HS-5 (cell line): ENCODE measurements at regions not wholly inside any gene's neighbourhood (a gene's known extent, or its start where the extent isn't known, plus 50 kb on each side); places are given as distances from the start of the nearest gene placed in this dataset.

Experiments used
- DNase-seq: peaks from one replicate; pipeline ENCODE4 v3.0.0-alpha.2; 2012; ENCODE audit warnings: low read depth

GRCh38 chr12:19710811-19711793 lies 271.8 kb downstream of the AEBP2 start:
- no peak for DNase-seq

DNA sequence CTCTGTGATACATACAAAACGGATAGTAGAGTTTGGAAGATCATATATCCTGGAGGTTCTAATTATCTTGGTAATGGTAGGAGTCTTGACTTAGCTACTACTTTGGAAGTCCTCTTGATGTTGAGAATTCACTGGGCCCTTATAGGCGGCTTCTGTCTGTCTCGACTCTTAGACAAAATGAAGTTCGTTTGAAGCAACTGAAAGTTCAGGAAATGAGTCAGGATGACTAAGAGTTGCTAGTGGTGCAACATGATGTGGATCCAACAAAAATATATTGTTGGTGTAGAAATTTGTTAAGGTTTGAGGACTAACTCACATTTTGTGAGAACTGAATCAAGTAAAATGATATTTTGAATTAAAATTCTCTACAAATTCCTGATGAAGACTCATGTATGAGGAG lies 272.7 kb downstream of the AEBP2 start:
- DNase-seq, result peak; percentile 64

DNA sequence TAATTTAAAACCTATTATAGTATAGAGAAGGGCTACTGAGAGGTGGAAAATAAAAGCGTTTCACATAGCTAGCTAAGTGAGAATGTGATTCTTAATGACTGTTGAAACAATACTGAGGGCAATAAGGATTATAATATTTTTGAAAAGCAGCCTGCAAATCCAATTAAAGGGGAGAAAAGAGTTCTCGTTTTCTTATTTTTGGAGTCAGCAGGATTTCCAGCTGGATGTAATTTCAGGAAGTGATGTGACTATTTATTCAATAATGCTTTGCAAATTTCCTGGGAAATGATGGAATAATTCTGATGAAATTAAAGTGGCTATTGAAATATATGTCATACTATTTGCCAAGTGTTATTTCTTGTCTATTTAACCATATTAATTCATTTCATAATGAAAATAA lies 279.1 kb downstream of the AEBP2 start:
- DNase-seq, result no peak

DNA sequence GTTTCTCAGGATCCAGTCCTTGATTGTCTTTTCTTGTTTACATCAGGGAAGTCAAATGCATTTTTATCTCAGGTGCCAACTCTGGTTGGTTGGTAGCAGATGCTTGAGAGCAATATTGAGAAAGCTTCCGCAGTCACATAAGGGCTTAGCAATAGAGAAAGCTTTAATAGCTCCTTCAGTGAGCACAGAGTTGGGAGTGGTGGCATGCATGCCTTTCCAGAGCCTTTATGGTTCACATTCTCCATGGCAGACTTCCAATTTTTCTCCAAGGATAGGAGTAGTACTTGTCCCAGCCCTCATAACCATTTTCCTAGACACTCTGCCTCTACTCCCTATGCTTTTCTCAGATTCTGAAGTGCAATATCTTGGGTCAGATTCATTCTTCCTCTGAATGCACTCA lies 280.4 kb downstream of the AEBP2 start:
- DNase-seq, result no peak

- no peak for DNase-seq
Measured at GRCh38 chr12:19726122-19726521, 286.8 kb downstream of the AEBP2 start.

DNA sequence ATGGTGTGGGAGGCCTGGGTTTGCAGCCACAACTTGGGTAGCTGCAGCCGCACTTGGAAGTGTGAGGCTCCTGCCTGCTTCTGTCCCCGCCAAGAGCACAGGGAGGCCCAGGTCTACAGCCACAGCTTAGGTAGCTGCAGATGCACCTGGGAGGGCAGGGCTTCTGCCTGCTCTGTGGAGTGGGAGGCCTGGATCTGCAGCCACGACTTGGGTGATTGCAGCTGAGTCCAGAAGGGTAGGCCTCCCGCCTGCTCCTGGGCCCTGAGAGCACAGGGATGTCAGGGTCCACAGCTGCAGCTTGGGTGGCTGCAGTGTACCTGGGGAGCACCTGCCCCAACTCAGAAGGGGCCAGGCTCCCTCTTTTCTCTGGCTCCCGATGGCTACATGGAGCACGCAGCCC lies 287.3 kb downstream of the AEBP2 start:
- no peak for DNase-seq

DNA sequence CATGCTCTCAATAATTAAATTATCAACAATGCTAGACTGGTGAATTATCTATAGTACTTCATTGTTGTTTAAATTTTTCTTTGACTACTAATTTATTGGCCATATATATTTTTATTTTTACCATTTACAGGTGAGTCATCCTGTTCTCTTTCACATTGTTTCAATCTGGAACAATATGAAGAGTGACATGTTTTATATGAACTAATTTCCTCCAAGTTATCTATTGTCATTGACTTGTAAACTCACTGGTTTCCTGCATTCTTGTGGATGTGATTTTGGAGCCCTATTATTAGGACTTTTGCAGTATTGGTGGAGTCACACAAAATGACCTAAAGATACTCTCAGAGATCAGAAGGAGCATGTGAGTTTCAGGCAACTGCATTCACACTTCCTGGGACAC lies 297.7 kb downstream of the AEBP2 start:
- DNase-seq, result no peak

DNA sequence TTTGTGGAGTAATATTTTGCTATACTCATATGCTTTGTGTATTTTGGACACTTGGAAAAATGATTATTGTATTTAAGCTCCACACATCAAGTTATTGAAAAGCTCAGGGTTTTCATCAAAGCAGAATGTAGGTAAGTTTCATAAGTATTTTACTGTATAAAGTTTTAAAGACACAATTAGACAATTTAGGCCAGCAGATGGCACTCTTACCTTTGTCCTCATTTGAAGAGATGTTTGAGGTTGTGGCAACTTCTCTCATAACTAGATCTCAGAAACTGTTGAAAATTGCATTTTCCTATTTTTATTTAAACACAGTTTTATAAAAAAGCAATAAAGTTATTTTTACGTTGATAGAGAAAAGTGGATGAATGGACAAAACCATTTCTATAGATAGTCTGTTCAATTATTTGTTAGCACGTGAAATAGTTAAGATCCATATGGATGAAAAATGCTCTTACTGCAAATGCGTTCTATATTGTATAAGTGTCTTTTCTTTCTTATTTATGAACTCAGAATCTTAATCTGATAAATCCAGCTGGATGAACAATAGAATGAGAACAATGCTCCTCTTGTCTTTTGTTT lies 300.0 kb downstream of the AEBP2 start:
- peak; percentile 33 for DNase-seq

DNA sequence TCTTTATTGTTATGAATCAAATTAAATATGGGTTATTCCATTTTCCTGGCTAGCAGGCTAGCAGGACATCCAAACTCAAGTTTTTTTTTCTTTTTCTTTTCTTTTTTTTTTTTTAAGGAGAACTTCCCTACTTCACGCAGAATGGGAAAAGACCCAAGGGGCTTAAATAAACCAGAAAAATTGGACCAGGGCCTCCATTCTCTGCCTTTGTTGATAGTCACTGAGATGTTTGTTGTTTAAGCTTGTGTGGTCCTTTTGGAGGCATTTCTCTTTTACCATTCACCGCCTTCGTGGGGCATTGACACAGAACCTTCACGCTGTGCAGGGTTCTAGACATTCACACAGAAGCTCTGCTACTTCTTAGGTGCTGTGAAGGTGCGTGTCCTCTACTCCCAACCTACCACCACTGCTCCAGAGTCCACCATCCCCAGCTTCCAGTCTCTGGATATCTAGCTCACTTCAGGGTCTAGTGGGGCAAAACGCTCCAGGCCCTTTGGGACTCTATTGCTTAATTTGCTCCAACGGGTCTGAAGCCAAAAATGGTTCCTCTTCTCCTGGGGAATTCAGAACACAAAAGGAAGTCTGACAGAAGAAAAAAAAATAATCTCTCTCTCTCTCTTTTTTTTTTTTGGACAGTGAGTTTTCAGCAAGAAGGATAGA lies 301.3 kb downstream of the AEBP2 start:
- DNase-seq, result no peak

DNA sequence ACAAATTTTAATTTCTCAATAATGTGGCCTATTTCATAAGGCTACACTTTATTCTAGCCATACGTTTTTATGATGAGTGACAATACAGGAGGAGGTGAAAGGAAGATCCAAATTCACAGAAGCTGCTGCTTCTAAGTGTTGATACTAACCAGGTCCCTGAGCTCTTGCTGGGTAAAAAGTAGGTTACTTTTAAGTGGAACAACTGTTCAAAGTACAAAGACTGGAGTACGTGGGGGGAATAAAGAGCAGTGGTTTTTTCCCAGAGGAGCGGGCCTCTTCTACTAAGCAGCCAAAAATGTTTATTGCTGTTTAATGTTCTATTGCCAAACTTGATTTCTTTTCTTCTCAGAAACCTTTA lies 301.8 kb downstream of the AEBP2 start:
- no peak for DNase-seq

- no peak for DNase-seq
Measured at GRCh38 chr12:19744705-19745218, 305.5 kb downstream of the AEBP2 start.

DNA sequence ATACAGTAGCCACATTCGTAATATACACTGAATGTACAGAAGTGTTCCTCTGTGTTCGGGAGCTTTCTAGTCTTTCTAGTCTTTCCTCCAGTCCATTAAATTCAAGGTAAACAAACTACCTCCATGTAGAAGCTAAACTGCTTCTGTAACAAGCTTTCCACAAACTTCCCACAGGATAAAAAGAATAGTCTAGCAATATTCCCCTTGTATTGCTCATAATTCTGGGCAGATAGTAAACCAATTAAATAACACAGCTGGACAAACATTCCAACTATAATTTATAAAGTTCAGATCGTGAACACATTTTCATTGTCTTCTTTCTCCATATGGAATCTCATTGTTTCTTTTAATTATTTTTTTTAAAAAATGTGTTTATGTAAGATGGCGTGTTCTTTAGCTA lies 307.2 kb downstream of the AEBP2 start:
- no peak for DNase-seq

DNA sequence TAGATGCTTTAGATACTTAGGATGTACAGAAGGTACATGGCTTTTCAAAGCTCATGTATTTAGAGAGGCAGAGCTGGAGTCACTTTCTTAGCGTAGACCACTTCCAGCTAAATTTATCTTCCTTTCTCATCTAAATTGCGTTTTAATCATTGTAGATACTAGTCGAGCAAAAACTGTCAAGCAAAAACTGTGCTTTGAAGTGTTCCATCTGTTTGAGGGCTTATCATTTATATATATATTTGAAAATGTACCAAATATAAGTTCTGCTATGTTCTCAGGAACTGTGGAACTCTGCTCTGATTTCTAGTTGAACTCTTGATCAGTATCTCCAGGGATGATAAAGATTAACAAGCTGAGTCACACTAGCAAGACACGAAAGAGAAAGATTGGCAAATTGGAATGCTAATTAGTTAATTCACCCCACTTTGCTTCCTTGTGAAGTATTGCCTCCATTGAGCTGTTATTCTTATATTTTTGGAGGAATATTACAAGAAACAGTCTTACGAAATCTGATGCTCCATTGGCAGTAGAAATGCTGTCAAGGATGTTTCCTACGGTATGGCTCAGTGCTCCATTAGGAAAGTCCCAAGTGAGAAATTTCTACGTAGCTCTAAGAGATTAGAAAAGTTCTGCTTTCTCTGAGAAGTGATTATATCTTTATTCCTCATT lies 310.7 kb downstream of the AEBP2 start:
- no peak for DNase-seq

DNA sequence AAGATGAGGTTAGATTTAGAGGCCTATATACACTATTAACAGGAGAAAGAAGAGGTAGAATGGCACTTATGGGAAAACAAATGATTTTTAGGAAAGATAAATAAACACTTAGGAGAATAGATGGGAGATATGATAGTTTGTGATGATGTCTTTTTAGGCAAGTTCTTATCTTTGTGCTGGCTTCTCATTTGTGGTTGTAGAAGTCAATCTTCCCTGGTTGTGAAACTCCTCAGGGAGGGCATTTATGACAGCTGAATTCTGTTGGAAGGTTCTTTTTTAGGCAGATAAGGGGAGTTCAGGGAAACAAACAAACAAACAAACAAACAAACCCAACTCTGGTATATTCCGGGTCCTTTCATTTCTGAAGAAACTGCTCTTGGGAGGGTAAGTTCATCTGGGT lies 311.8 kb downstream of the AEBP2 start:
- DNase-seq, result no peak

GRCh38 chr12:19752712-19753111 lies 313.4 kb downstream of the AEBP2 start:
- DNase-seq, result no peak

DNA sequence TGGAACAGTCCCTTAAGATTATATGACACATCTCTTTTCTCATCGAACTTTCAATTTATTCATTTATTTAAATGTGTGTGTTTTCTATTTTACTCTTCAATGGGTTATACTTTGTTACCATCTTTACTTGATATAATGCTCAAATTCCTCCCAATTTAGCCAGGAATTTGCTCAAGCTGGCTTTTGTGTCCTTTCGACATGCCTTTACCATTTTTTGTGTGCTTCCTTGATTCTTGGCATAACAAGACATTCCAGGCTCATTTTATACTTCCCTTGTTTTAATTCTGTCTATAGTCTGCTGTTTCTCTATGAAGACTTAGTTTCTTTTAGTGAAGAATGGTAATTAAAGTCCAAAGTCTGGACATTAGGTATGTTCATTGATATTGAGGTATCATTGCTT lies 315.8 kb downstream of the AEBP2 start:
- no peak for DNase-seq

DNA sequence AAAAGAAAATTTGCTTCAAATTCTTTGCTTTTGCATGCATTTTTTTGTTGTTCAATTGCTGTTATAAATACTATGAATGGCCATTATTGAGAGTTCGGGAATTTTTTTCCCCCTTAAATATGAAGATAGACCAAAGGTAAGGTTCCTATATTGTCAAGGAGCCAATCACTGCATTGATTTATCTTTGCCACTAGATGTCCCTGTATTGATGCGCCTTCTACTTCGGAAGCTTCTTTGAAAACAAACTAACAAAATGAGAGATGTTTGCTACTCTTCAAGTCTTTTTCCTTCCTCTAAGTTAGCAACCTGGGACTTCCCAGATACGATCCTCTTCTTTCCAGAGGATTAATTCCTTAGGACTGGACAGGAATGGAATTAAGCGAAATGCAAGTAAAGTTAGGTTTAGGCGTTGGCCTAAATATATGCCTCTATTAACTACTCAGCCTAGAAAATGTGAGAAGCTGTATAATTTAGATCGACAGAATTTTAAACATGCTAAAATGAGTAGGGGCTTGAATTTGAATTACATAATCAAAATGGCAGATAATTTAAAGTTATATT lies 318.1 kb downstream of the AEBP2 start:
- DNase-seq, result no peak

DNA sequence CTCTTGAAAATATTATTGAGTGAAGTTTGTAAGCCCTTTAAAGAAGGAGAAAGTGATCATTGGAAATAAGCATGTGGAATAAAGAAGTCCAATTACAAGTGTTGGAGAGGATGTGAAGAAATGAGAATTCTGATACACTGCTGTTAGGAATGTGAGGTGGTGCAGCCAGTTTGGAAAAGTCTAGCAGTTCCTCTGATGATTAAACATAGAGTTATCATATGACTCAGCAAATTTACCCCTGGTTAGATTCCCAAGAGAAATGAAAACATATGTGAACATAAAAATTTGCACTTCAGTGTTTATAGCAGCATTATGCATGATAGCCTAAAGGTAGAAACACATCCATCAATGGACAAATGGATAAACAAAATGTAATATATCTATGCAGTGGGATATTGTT lies 319.9 kb downstream of the AEBP2 start:
- DNase-seq, result peak; percentile 72

DNA sequence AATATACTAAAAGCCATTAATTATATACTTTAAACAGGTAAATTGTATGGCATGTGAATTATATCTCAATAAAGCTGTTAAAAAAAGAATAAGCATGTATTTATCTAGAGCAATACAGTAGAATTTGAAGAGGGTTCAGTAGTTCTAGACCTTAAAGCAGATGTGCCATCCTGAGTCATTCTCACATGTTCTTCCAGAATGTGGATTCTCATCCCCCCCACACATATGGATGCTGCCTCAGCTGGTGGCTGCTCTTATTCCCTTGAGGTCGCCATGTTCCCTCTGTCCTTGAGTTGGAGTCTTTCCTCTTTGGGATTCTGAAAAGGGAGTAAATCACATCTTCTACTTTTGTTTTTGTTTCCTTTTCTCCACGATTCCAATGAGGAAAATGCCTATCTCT lies 321.3 kb downstream of the AEBP2 start:
- DNase-seq, result no peak

- no peak for DNase-seq
Measured at GRCh38 chr12:19761463-19761862, 322.2 kb downstream of the AEBP2 start.

GRCh38 chr12:19763488-19763887 lies 324.2 kb downstream of the AEBP2 start:
- no peak for DNase-seq

DNA sequence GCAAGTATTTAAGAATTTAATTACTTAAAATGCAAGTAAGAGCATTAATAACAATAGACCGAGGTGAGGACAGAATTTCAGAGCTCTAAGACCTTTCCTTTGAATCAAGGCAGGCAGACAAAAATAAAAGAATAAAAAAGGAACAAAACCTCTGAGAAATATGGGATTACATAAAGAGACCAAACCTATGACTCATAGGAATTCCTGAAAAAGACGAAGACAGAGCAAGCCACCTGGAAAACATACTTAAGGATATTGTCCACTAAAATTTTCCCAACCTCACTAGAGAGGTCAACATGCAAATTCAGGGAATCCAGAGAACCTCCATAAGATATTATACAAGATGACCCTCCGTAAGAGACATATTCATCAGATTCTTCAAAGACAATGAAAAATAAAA lies 325.1 kb downstream of the AEBP2 start:
- DNase-seq, result no peak
